H1 (cell line): ENCODE measurements at regions not wholly inside any gene's neighbourhood (a gene's known extent, or its start where the extent isn't known, plus 50 kb on each side); places are given as distances from the start of the nearest gene placed in this dataset.

Source experiments
- GTF2F1 ChIP-seq: IDR thresholded peaks from 2 replicates; pipeline ENCODE4 v1.6.1; 2012; ENCODE audit warnings: low read depth, low read length, improper control_type of control experiment, borderline replicate concordance
- POLR2A ChIP-seq, 2 experiments: IDR thresholded peaks; 1 replicate in 1 of 2; 2 replicates in 1 of 2; pipeline ENCODE4 v1.6.1; 2011; ENCODE audit warnings: low read depth in 2 of 2, low read length in 2 of 2, mild to moderate bottlenecking in 2 of 2; ENCODE audit errors: control extremely low read depth in 1 of 2
- TF ChIP-seq, protein P1 (sequence below), 3 experiments: IDR thresholded peaks; 1 replicate in 2 of 3; 2 replicates in 1 of 3; pipeline versions ENCODE4 v1.5.1 to v1.6.1; 2011; ENCODE audit warnings: low read length in 3 of 3, mild to moderate bottlenecking in 3 of 3, inconsistent platforms in 2 of 3, low read depth in 1 of 3, moderate library complexity in 1 of 3; ENCODE audit not compliant: insufficient read depth in 1 of 3; ENCODE audit errors: control extremely low read depth in 1 of 3

DNA sequence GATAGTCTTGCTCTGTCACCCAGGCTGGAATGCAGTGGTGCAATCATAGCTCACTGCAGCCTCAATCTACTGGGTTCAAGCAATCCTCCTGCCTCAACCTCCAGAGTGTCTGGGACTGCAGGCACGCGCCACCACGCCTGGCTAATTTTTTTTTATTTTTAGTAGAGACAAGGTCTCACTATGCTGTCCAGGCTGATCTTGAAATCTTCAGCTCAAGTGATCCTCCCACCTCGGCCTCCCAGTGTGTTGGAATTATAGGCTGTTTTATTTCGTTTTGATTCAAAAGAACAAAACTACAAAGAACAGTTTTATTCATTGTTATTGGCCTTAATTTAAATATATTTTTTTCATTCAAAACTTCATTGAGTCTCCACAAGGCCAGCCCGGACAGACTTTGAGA, 109.8 kb upstream of the NFE2L3 start:
- TF ChIP-seq, protein P1, sequence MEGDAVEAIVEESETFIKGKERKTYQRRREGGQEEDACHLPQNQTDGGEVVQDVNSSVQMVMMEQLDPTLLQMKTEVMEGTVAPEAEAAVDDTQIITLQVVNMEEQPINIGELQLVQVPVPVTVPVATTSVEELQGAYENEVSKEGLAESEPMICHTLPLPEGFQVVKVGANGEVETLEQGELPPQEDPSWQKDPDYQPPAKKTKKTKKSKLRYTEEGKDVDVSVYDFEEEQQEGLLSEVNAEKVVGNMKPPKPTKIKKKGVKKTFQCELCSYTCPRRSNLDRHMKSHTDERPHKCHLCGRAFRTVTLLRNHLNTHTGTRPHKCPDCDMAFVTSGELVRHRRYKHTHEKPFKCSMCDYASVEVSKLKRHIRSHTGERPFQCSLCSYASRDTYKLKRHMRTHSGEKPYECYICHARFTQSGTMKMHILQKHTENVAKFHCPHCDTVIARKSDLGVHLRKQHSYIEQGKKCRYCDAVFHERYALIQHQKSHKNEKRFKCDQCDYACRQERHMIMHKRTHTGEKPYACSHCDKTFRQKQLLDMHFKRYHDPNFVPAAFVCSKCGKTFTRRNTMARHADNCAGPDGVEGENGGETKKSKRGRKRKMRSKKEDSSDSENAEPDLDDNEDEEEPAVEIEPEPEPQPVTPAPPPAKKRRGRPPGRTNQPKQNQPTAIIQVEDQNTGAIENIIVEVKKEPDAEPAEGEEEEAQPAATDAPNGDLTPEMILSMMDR (IDR thresholded peaks at IDR 0.05; ENCODE audit: control extremely low read depth in 1 of 3, insufficient read depth in 1 of 3, low read depth in 1 of 3, low read length in 3 of 3): no peak
- TF ChIP-seq GTF2F1: no peak
- no peak for TF ChIP-seq POLR2A (IDR thresholded peaks at IDR 0.05; ENCODE audit: control extremely low read depth in 1 of 2, low read depth in 2 of 2, low read length in 2 of 2)
